HG02970 (cell line): ENCODE measurements at regions not wholly inside any gene's neighbourhood (a gene's known extent, or its start where the extent isn't known, plus 50 kb on each side); places are given as distances from the start of the nearest gene placed in this dataset.

Experiments used
- ATAC-seq: cut with Tn5 transposase; IDR thresholded peaks from one replicate; pipeline ENCODE4 v1.9.1; 2021; ENCODE audit warnings: mild to moderate bottlenecking, moderate library complexity, moderate number of reproducible peaks; ENCODE audit not compliant: unreplicated experiment, low FRiP score

DNA sequence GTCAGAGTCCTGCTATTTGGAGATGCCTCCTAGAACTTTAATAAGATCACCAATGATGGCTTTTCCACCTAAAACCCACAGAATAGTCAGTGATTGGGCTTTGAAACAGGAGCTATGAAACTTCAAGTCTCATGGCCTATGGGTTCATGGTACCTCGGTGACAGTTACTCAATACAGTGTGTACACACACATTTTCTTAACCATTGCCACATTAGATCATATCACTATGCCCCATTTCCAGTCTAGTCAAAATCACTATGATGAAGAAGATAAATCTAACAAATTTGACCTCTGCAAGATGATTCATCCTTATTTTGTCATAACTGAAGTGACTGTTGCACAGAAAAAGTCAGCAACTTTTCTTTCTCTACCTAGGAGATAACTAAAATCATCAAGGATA, 86.8 kb upstream of the OR13F1 start:
- no peak for ATAC-seq

DNA sequence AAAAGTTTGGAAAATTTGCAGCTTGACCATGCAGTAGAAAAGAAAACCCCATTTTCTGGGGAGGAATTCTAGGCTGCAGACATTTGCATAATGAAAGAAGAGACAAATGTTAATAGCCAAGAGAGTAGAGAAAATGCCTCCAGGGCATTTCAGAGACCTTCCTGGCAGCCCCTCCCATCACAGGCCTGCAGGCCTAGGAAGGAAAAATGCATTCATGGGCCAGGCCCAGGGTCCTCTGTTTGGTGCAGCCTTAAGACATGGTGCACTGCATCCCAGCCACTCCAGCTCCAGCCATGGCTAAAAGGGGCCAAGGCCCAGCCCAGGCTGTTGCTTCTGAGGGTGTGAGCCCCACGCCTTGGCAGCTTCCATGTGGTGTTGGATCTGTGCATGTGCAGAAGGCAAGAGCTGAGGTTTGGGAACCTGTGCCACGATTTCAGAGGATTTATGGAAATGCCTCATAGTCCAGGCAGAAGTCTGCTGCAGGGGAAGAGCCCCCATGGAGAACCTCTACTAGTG, 75.0 kb upstream of the OR13F1 start:
- no peak for ATAC-seq

DNA sequence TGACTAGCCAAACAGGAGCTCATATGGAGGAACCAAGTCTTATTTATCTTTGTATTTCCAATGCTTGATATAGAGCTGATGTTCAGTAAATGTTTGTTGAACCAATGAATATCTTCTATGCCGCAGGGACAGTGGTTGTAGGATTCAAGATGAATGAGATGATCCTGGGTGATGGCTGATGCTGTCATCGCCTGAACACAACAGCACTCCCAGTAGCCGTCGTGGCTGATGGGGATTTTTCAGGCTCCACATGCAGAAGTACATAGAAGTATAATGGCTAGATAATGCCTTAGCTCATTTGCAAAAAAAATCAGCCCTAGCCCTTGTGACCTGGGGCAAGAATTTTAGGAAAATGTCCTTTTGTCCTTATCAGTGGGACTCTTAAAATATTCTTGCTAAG, 69.0 kb upstream of the OR13F1 start:
- no peak for ATAC-seq

DNA sequence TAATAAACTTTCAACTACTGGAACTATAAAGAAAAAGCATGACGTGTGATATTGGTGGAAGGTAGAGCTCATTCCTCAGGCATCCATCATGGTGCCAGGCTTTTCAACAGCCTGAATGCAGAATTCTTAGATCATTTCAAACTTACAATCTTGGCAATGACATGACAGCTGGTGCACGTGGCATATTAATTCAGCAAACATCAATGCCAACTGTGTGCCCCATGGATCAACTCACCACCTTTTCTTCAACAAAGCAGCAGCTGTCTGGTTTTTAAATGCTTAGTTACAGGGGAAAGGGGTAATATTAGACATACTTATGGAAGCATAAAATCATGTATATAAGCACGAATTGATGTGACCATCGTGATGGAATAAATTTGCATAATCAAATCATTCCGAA, 56.0 kb upstream of the OR13F1 start:
- ATAC-seq: no peak
